NCI-H187 treated with DMSO at 0.1 percent for 48 hours (cell line): ENCODE measurements at regions not wholly inside any gene's neighbourhood (a gene's known extent, or its start where the extent isn't known, plus 50 kb on each side); places are given as distances from the start of the nearest gene placed in this dataset.
"Not testable (repeated sequence)": the region's sequence is repeated elsewhere in the genome, so short reads cannot be mapped to it uniquely, and the experiment has no call there.

Experiments
- DNase-seq: peaks from one replicate; lab custom pipeline; 2025; lab: John Stamatoyannopoulos, UW

DNA sequence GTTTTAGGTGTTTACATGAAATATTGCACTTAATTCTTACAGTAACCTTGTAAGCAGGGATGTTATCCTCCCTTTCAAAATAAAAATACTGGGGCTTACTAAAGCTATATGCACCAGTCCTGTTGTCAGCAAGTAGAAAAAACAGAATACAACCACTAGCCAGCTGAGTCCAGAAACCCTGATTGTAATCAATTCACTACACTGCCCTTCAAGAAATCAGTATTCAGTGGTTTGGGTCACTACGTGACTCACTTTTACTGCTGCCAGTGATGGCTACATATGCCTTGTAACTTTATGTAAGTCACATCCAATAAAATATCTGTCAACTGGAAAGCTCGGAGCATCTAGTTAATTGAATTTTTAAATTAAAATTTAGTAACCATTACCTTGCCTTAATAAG, 376.3 kb upstream of the DEPDC1 start:
- DNase-seq = no peak

GRCh38 chr1:68881330-68882194, 384.7 kb upstream of the DEPDC1 start:
- not testable (repeated sequence) for DNase-seq

GRCh38 chr1:68889471-68889870, 392.6 kb upstream of the DEPDC1 start:
- no peak for DNase-seq

GRCh38 chr1:68890736-68891135, 393.9 kb upstream of the DEPDC1 start:
- DNase-seq = no peak

GRCh38 chr1:68904477-68904876, 407.6 kb upstream of the DEPDC1 start:
- DNase-seq = no peak

GRCh38 chr1:68906431-68906830, 409.5 kb upstream of the DEPDC1 start:
- no peak for DNase-seq

DNA sequence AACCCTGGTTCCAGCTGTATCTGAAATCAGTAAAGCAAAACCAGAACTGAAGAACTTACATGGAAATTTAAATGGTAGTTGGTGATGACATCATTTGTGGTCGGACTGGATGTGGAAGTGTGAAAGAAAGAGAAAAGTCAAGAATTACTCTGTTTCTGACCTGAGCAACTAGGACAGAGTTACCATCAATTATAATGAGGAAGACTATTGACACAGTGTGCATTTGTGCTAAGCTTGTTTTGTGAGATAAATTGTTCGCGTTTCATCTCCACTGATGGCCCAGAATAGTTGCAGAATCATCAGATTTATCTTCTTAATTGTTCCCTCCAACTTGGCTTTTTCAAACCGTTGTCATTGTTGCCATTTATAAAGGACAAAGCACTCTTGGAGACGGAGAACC, 410.6 kb upstream of the DEPDC1 start:
- DNase-seq = no peak

DNA sequence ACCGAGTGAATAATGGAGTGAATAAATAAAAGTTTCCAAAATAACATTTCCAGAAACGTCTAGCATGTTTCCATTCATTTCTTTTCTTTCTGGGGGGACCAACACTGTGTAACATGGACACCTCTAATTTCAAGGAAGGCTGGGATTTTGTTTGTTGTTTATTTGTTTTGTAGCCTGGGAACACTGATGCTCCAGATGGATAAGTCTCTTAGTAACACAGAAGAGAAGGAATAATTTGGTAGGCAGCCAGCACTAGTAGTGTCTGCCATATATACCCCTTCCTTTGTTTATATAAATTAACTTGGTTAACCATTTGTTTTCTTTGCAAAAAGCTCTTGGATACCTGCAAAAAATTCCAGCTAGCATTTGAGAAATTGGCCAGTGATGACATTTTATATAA, 411.4 kb upstream of the DEPDC1 start:
- no peak for DNase-seq

DNA sequence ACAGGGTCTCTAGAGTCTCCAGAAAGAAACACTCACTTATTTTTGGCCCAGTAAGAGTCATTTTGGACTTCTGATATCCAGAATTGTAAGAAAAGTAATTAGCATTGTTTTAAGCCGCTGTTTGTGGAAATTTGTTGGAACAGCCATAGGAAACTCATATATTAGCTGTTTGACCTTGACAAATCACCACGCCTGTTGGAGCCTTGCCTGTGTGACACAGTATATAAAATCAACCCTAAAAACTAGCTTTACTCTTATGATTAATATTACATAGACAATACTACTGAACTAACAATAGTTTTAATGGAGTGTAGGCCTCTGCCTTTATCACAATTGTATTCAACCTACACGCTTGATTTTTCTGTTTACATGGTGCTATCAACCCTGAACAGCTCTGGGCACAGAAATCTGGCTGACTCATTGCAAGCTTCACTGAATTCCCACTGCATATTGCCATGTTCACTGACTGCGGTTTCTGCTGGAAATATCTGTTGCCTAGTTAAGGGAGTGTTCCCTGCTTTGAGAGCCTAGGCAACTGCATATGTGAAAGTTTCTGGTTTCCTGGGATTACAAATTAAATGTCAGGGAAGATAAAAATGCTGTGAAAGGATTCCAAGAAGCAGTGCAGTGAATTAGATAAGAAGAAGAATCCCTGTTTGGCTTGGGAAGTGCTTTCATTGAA, 419.5 kb upstream of the DEPDC1 start:
- no peak for DNase-seq

GRCh38 chr1:68917456-68917855, 420.6 kb upstream of the DEPDC1 start:
- DNase-seq = no peak

DNA sequence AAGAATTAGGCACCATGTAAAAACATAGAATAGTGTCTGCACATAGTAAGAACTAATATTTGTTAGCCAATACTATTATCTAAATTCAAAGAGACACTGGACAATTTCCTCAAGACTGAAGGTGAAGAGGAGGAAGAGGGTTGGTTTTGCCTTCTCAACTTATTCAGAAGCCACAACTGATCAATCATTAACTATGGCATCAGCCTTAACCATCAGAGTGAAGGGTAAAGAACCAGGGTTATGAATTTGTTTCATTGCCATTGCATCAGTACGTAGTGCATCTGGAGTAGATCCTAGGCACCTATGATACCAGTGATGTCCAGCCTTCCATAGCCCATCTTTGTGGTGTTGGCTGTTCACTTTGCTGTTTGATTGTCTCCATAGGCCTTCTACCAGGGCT, 421.7 kb upstream of the DEPDC1 start:
- DNase-seq = no peak

DNA sequence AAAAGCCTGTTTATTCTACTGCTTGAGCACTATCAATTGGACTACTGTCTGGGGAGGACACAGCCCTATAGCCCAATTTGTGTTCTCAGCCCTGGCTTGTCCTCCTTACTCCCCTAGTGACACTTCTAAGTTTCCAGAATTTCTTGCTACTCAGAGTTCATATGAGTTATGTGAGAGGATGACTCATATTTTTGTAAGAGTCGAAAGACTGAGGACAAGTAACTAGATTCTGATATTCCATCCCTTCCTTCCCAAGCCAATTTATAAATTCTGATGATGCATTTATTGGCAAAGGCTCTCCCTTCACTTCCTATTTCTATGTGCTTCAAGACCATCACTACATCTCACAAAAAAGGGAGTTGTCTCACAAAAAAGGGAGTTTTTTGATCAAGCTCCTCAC, 422.2 kb upstream of the DEPDC1 start:
- DNase-seq = no peak

GRCh38 chr1:68923475-68924088, 426.7 kb upstream of the DEPDC1 start:
- DNase-seq = not testable (repeated sequence)

DNA sequence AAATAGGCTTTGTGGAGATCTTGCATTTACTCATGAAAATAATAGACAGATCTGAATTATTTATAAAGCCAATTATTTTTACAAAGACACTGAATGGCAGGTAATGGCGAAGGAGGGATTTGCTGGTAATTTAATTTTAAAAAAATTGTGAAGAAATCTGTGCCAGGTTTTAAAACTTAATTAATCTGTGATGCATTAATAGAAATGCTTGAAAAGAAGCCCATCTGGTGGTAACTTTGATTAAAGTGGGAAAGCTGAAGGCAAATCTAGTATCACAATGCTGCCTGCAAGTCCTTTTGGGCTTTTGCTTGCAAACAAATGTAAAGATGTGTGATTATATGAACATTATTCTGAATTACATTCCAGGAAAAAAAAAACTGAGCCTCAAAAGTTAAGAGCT, 433.2 kb upstream of the DEPDC1 start:
- DNase-seq = no peak

- no peak for DNase-seq
Measured at GRCh38 chr1:68936530-68936929, 439.6 kb upstream of the DEPDC1 start.

DNA sequence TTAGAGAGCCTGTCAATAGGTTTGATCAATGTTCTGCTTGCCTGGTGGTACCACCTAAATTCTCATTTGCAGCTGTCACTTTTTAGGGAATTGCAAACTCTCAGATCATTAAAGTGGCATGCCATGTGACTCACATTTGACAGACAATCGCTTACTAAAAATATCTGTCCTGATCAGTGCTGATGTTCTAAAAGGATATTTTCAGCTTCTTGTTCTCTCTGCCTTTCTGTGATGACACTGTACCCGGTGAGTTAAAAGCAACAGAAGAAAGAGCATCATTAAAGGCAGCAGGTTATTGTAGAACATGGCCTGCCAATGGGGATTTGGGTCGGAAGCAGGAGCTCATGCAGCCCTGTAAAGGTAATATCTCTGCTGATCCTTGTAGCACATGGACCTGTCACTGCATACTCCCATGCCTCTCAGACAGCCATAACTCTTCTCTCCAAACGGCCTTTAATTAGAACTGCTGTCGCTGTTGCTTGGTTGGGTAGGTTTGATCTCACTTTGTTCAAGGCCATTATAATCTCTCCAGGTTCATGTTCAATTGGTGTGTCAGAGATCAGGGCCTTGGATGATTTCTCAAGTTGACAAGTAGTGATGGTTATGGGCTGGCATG, 441.3 kb upstream of the DEPDC1 start:
- no peak for DNase-seq

- DNase-seq = no peak
Measured at GRCh38 chr1:68950036-68950435, 453.2 kb upstream of the DEPDC1 start.

- no peak for DNase-seq
Measured at GRCh38 chr1:68953311-68953710, 456.4 kb upstream of the DEPDC1 start.

- no peak for DNase-seq
Measured at GRCh38 chr1:68954841-68955240, 458.0 kb upstream of the DEPDC1 start.

GRCh38 chr1:68955424-68955823, 458.5 kb upstream of the DEPDC1 start:
- no peak for DNase-seq

GRCh38 chr1:68958958-68959357, 462.1 kb upstream of the DEPDC1 start:
- no peak for DNase-seq

- DNase-seq = no peak
Measured at GRCh38 chr1:68959461-68960030, 462.7 kb upstream of the DEPDC1 start.
